T47D (cell line): ENCODE measurements at regions not wholly inside any gene's neighbourhood (a gene's known extent, or its start where the extent isn't known, plus 50 kb on each side); places are given as distances from the start of the nearest gene placed in this dataset.

Experiments used
- DNase-seq, 2 experiments: peaks; one replicate each; pipeline versions ENCODE4 v3.0.0 to v3.0.0-alpha.2; 2011 to 2012; ENCODE audit warnings: low read depth in 1 of 2, low spot score in 1 of 2
- JUND ChIP-seq: IDR thresholded peaks from 2 replicates; pipeline ENCODE4 v1.6.1; 2012; ENCODE audit warnings: low read depth
- in situ Hi-C: cut with HindIII; loops from 2 replicates; pipeline ENCODE4 v1.10.0; 2016; ENCODE audit warnings: low sequenced_read_pairs, low pct_unique_long_range_greater_than_20kb

DNA sequence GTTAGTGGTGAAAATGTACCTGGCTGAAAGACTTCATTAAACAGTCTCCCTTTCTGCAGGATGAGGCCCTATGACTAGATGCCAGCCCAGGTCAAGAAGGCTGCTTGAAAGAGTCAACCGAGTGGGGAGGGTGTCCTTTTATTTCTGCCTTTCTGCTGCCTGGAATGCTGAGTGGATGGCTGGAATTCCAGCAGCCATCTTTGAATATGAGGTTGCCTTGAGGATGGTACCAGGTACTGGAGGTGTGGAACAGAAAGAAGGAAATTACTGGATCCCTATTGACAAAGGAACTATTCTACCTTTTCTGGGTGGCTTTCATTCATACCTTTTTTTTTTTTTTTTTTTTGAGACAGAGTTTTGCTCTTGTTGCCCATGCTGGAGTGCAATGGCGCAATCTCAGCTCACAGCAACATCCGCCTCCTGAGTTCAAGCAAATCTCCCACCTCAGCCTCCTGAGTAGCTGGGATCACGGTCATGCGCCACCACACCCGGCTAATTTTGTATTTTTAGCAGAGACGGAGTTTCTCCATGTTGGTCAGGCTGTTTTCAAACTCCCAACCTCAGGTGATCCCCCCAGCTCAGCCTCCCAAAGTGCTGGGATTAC lies 89.5 kb upstream of the SLC22A11 start:
- TF ChIP-seq JUND = no peak
- in situ Hi-C loops = no loop called here
- no peak for DNase-seq

- DNase-seq = no peak
- no peak for TF ChIP-seq JUND
- in situ Hi-C loops = no loop called here
Observed at GRCh38 chr11:64469288-64469687, 86.5 kb upstream of the SLC22A11 start.

DNA sequence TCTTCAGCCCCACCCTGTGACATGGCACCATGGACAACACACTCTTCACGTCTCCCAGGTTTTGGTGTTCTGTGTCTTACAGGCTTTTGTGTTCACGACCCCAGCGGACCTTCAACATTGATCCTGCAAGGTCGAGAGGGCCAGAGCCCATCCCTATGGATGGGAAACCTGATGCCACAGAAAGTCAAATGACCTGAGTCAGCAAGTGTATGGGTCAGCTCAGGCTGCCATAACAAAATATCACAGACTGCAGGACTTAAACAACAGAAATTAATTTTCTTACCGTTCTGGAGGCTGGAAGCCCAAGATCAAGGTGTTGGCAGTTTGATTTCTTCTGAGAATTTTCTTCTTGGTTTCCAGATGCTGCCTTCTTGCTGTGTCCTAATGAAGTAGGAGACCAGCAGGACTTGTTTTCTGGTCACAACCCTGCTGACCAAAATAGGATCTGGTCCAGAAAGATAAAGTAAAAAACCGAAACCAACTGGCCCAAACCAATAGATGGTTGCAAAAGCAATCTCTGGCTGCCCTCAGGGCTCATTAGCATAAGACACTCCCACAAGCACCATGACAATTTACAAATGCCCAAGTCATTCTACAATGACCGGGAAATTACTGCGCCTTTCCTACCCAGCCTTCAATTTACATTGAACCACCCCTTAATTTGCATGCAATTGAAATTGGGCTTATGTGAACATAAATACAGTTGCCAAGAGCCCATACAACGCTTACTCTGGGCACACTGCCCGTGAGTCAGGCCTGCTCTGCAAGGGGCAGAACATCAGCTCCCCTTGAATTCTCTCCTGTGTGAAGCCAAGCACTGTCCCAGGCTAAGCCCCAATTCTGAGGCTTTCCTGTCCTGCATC lies 82.9 kb upstream of the SLC22A11 start:
- in situ Hi-C loops = no loop called here
- DNase-seq = no peak
- TF ChIP-seq JUND = no peak

DNA sequence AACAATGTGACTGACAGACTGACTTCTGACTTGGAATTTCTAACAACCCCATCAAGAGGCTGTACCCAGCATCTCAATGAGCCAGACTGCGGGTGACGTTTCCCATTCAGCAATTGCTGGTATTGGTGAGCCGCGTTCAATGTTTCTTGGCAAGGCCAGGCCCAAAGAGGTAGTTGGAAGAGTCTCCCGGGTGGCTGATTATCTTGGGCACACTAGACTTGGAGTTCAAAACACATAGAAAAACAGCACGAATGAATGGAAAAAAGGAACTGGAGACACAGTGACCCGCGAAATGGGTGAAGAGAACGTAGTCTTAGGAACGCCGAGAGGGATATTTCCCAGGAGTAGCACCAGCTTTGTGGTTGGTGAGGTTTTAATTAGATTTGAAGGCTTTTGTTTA lies 81.1 kb upstream of the SLC22A11 start:
- DNase-seq = no peak
- no peak for TF ChIP-seq JUND
- in situ Hi-C loops = no loop called here

- no peak for DNase-seq
- in situ Hi-C loops = no loop called here
- TF ChIP-seq JUND = no peak
Observed at GRCh38 chr11:64475145-64475544, 80.6 kb upstream of the SLC22A11 start.

GRCh38 chr11:64476881-64477280 lies 78.9 kb upstream of the SLC22A11 start:
- DNase-seq = no peak
- no peak for TF ChIP-seq JUND
- in situ Hi-C loops = no loop called here

DNA sequence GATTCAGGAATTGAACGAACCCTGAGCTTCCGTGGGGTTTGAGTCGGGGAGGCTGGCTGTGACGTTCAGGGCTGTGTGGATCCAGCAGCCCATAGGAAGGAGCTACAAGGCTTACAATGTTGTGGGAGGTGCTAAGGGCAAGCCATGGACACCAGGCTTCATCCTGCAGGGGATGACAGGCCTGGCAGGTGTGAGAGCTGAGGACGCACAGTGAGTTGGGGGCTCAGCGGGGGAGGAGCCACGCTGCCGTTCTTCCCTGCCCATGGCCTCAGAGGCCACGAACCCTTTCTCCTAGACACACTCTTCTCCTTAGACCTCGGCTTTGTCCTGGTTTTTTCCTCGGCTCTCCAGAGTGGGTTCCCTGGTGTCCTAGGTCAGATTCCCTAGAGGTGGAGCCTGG lies 78.1 kb upstream of the SLC22A11 start:
- no peak for TF ChIP-seq JUND
- in situ Hi-C loops = no loop called here
- DNase-seq = no peak

GRCh38 chr11:64482588-64482987 lies 73.2 kb upstream of the SLC22A11 start:
- DNase-seq = no peak
- in situ Hi-C loops = no loop called here
- no peak for TF ChIP-seq JUND

DNA sequence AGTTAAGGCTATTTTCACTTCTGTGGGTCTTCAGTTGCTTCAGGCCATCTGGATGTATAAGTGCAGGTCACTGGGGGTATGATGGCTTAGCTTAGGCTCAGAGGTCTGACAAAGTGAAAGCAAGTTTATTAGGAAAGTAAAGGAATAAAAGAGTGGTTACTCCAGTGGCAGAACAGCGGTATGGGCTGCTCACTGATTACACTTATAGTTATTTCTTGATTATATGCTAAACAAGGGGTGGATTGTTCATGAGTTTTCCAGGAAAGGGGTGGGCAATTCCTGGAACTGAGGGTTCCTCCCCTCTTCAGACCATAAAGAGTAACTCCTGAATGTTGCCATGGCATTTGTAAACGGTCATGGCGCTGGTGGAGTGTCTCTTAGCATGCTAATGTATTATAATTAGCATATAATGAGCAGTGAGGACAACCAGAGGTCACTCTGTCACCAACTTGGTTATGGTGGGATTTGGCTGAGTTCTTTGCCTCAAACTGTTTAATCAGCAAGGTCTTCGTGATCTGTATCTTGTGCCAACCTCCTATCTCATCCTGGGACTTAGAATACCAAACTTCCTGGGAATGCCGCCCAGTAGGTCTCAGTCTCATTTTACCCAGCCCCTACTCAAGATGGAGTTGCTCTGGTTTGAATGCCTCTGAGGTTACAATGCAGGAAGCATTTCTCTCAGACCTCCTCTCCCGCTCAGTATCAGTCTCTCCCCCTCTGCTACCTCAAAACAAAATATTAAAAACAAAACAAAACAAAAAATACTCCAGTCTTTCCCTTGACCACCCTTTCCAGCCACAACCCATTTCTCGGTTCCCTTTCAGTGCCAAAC lies 71.3 kb upstream of the SLC22A11 start:
- TF ChIP-seq JUND = no peak
- no peak for DNase-seq
- in situ Hi-C loops = no loop called here

DNA sequence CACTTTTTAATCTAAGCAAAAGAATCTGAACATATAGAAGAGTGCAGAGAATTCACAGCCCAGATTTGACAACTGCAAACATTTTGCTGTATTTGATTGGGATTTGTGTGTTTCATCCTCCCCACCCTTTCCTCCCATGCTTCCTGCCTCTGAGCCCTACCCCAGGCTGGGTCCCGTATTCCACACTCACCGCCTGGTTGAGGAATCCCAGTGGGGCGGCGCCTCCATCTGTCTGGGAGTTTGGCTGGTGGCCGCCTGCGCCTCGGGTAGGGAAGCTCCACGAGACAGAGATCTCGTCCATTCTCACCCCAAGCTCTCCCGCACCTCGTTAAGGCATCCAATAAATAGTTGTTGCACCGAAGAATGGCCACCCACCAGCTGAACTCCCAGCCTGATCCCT lies 70.7 kb upstream of the SLC22A11 start:
- TF ChIP-seq JUND = no peak
- in situ Hi-C loops = no loop called here
- no peak for DNase-seq

DNA sequence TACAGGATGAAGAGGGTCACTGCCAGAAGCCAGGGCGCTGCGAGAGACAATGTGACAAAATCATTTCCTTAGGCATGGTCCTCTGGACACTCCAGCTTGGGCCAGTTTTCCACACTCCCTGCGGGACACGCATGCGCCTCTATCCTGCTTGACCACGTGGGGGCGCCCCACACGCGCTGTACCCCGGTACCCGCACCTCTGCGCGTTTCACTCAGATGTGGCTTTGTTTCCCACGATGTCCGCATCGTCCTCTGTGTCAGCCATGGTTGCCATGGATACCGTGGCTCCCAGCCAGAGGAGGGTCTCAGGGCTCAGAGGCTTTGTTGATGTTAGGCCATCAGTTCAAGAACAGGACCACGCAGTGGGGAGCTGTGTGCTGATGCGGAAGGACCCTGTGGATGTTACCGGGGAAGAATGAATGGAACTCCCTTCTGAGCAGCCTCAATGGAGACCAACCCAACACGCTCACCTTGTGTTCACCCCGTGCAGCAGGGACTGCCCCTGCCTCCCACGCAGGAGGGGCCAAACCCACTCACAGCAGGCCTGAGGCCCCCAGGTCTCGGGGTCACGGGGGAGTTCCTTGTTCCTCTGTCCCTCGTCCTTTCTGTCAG lies 65.8 kb upstream of the SLC22A11 start:
- no peak for TF ChIP-seq JUND
- in situ Hi-C loops = no loop called here
- DNase-seq = peak; percentile 26 to 74

- no peak for TF ChIP-seq JUND
- in situ Hi-C loops = no loop called here
Observed at GRCh38 chr11:64490562-64491216, 65.1 kb upstream of the SLC22A11 start.

More at GRCh38 chr11:64490562-64491216, 65.1 kb upstream of the SLC22A11 start:
- peak in 1 of 2 experiments; percentile 18 for DNase-seq
